A673 (cell line): ENCODE measurements at regions not wholly inside any gene's neighbourhood (a gene's known extent, or its start where the extent isn't known, plus 50 kb on each side); places are given as distances from the start of the nearest gene placed in this dataset.

Experiments
- BruUV-seq: library from RNA; stranded (reverse); fragments of 400-500 nt; replicated peaks from 2 replicates; lab custom pipeline; 2021; lab: Mats Ljungman, UMichigan
- CTCF ChIA-PET: fragments of 300-600 bp; sonication (Branson Sonifier 250); formaldehyde crosslinking; loops from one replicate; lab custom pipeline; 2022; ENCODE audit warnings: antibody characterized with exemption; lab: Charles Lee
- POLR2A ChIA-PET: fragments of 300-600 bp; sonication (Branson Sonifier 250); formaldehyde crosslinking; loops from one replicate; lab custom pipeline; 2022; ENCODE audit warnings: antibody characterized with exemption; ENCODE audit not compliant: low non-redundant PET; lab: Charles Lee
- DNase-seq: peaks from one replicate; pipeline ENCODE4 v3.0.0-alpha.2; 2015; ENCODE audit warnings: low spot score
- H3K27ac ChIP-seq: fragments of 200-600 bp; sonication (generic); 2 replicates; pipeline ENCODE4 v1.5.1; 2016; ENCODE audit warnings: mixed run types, low read depth, mild to moderate bottlenecking, mixed read lengths, antibody characterized with exemption, low read length; ENCODE audit not compliant: poor library complexity, severe bottlenecking
- H3K27me3 ChIP-seq: fragments of 200-600 bp; sonication (generic); replicated peaks from 2 replicates; pipeline ENCODE4 v1.6.1; 2017; ENCODE audit warnings: mixed run types, low read depth, mild to moderate bottlenecking, mixed read lengths, antibody characterized with exemption, low read length; ENCODE audit not compliant: insufficient read depth, poor library complexity
- H3K36me3 ChIP-seq: fragments of 200-600 bp; sonication (generic); 2 replicates; pipeline ENCODE4 v1.6.1; 2016; ENCODE audit warnings: mixed run types, mild to moderate bottlenecking, mixed read lengths, antibody characterized with exemption, low read length; ENCODE audit not compliant: insufficient read depth, poor library complexity, severe bottlenecking
- H3K4me1 ChIP-seq: fragments of 200-600 bp; sonication (generic); 2 replicates; pipeline ENCODE4 v1.6.1; 2017; ENCODE audit warnings: mixed run types, mild to moderate bottlenecking, mixed read lengths, antibody characterized with exemption, low read length; ENCODE audit not compliant: insufficient read depth, poor library complexity, severe bottlenecking
- H3K4me3 ChIP-seq: fragments of 200-600 bp; sonication (generic); 2 replicates; pipeline ENCODE4 v1.5.1; 2016; ENCODE audit warnings: low read depth, mixed run types, mild to moderate bottlenecking, mixed read lengths, low read length; ENCODE audit not compliant: poor library complexity, severe bottlenecking
- H3K9me3 ChIP-seq: fragments of 200-600 bp; sonication (generic); 2 replicates; pipeline ENCODE4 v1.6.1; 2016; ENCODE audit warnings: mixed run types, low read depth, mild to moderate bottlenecking, mixed read lengths, antibody characterized with exemption, low read length; ENCODE audit not compliant: poor library complexity, severe bottlenecking
- EZH2 ChIP-seq: fragments of 200-600 bp; sonication (generic); IDR thresholded peaks from 2 replicates; pipeline ENCODE4 v1.6.1; 2017; ENCODE audit warnings: borderline replicate concordance, low read depth, mild to moderate bottlenecking, mixed read lengths, antibody characterized with exemption, low read length; ENCODE audit not compliant: poor library complexity, severe bottlenecking
- intact Hi-C: fragments of 100-400 bp; cut with micrococcal nuclease; formaldehyde crosslinking; loops from one replicate; pipeline ENCODE4 v1.10.0; 2022; ENCODE audit not compliant: unreplicated experiment
- TF ChIP-seq, protein P1 (sequence below): fragments of 300-800, 200-600 bp; sonication (generic); conservative IDR thresholded peaks from 2 replicates; pipeline ENCODE4 v1.5.1; 2017; ENCODE audit warnings: low read depth, mild to moderate bottlenecking, antibody characterized with exemption, low read length, moderate library complexity, mixed read lengths

DNA sequence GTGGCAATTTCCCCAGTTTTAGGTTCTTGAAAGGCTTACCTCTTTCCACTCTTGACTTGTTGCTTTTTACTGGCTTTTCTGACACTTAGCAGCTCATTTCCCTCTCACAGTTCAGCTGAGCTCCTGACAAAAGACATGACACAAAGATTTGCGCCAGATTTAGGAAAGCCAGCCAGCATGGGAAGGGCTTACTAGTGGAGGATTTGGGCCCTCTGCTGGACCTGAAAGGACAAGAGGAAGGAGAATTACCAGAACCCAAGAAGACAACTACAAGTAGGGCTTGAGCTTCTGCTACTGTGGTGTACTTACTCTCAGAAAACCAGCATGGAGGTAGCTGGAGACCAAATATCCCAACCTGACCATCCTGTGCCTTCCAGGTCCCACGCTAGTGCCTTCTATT, 784.5 kb downstream of the BRINP3 start:
- H3K27ac ChIP-seq, result no peak overlapping the region
- POLR2A ChIA-PET, result no interaction called here
- TF ChIP-seq, protein P1, sequence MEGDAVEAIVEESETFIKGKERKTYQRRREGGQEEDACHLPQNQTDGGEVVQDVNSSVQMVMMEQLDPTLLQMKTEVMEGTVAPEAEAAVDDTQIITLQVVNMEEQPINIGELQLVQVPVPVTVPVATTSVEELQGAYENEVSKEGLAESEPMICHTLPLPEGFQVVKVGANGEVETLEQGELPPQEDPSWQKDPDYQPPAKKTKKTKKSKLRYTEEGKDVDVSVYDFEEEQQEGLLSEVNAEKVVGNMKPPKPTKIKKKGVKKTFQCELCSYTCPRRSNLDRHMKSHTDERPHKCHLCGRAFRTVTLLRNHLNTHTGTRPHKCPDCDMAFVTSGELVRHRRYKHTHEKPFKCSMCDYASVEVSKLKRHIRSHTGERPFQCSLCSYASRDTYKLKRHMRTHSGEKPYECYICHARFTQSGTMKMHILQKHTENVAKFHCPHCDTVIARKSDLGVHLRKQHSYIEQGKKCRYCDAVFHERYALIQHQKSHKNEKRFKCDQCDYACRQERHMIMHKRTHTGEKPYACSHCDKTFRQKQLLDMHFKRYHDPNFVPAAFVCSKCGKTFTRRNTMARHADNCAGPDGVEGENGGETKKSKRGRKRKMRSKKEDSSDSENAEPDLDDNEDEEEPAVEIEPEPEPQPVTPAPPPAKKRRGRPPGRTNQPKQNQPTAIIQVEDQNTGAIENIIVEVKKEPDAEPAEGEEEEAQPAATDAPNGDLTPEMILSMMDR, result no peak
- no peak for TF ChIP-seq EZH2
- peak; percentile 33 for DNase-seq
- H3K36me3 ChIP-seq, result no peaks in the 10 kb centered on the region
- H3K4me3 ChIP-seq, result no peak overlapping the region
- BruUV-seq, result no TSS peak
- no peaks in the 10 kb centered on the region for H3K27me3 ChIP-seq
- CTCF ChIA-PET, result no interaction called here
- H3K4me1 ChIP-seq, result no peaks in the 10 kb centered on the region
- H3K9me3 ChIP-seq, result no peaks in the 10 kb centered on the region
- intact Hi-C loops, result no loop called here

DNA sequence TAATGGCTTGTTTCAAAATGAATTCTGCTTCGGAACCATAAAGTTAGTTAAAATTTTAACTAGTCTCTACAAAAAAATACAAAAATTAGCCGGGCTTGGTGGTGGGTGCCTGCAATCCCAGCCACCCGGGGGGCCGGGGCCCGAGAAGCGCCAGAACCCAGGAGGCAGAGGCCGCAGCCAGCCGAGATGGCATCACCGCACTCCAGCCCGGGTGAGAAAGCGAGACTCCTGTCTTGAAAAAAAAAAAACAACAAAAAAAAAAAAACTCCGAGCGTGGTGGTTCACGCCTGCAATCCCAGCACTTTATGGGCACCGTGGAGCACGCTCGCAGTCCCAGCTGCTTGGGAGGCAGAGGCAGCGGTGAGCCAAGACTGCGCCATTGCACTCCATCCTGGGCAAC, 781.4 kb downstream of the BRINP3 start:
- Histone ChIP-seq H3K4me3 (no peak overlapping the region), H3K36me3 (no peaks in the 10 kb centered on the region), H3K27me3 (no peaks in the 10 kb centered on the region), H3K4me1 (no peaks in the 10 kb centered on the region), H3K9me3 (no peaks in the 10 kb centered on the region), H3K27ac (no peak overlapping the region)
- ChIA-PET POLR2A (no interaction called here), CTCF (no interaction called here)
- no peak for TF ChIP-seq EZH2
- TF ChIP-seq, protein P1, result no peak
- DNase-seq, result no peak
- no TSS peak for BruUV-seq
- intact Hi-C loops, result no loop called here

DNA sequence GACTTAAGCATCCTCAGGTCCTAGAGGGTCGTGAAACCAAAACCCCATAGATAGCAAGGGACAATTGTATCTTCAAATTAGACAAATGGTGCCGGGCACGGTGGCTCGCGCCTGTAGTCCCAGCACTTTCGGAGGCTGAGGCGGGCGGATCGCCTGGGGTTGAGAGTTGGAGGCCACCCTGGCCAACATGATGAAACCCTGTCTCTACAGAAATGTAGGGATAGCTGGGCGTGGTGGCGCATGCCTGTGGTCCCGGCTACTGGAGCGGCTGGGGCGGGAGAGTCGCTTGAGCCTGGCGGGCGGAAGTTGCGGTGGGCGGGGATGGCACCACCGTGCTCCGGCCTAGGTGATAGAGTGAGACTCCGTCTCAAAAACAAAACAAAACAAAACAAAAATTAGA, 780.6 kb downstream of the BRINP3 start:
- no peak overlapping the region for H3K27ac ChIP-seq
- no peaks in the 10 kb centered on the region for H3K9me3 ChIP-seq
- H3K4me1 ChIP-seq, result no peaks in the 10 kb centered on the region
- BruUV-seq, result no TSS peak
- no peaks in the 10 kb centered on the region for H3K27me3 ChIP-seq
- TF ChIP-seq EZH2, result no peak
- TF ChIP-seq, protein P1, result no peak
- intact Hi-C loops, result no loop called here
- H3K4me3 ChIP-seq, result no peak overlapping the region
- CTCF ChIA-PET, result interaction anchor here (0.7 kb wide), 1 partner anchor 140 kb away, joined by 11 read pairs; no protein-coding TSS in a partner anchor
- POLR2A ChIA-PET, result no interaction called here
- no peaks in the 10 kb centered on the region for H3K36me3 ChIP-seq
- no peak for DNase-seq
